ENCODE measurements at regions not wholly inside any gene's neighbourhood (a gene's known extent, or its start where the extent isn't known, plus 50 kb on each side); places are given as distances from the start of the nearest gene placed in this dataset.

- TF ChIP-seq HES4 (CRISPR knock-in tag; IDR thresholded peaks at IDR 0.05; ENCODE audit: borderline replicate concordance) = no peak
Observed at GRCh38 chr6:44022671-44023352, 104.4 kb downstream of the MRPL14 start (continued).

- 41% methylated on average over 7 of the region's 7 CpGs for whole genome bisulfite sequencing (ENCODE audit: low lambda C conversion rate)
- no peak for ATAC-seq
- Histone ChIP-seq H3K4me1 (ENCODE audit: insufficient read depth, low read length) (no peaks in the 10 kb centered on the region), H3K4me3 (replicated peaks in 1 of 3; ENCODE audit: insufficient read depth in 1 of 3, low read depth in 2 of 3, low read length in 3 of 3) (no peak overlapping the region), H3K36me3 (replicated peaks in 1 of 2; ENCODE audit: control insufficient read depth in 1 of 2, insufficient read depth in 2 of 2, low read length in 2 of 2) (no peaks in the 10 kb centered on the region), H3K9me3 (ENCODE audit: low read length) (no peaks in the 10 kb centered on the region), H3K4me2 (ENCODE audit: low read depth, low read length) (no peak overlapping the region), H3K9ac (ENCODE audit: insufficient read depth, low read depth, low read length) (no peak overlapping the region), H4K20me1 (ENCODE audit: insufficient read depth, low read length) (no peaks in the 10 kb centered on the region), H2AFZ (ENCODE audit: low read length) (no peak overlapping the region), H3K79me2 (ENCODE audit: insufficient read depth, low read length) (no peaks in the 10 kb centered on the region), H3K27ac (ENCODE audit: extremely low read length, insufficient read depth, low read length) (no peak overlapping the region), H3K27me3 (ENCODE audit: control insufficient read depth in 1 of 2, insufficient read depth in 2 of 2, low read length in 2 of 2) (peaks cover 4 to 26% of the 10 kb centered on the region in 2 experiments; a peak in 4 of 5 replicates)
- no peak for FAIRE-seq
- ChIA-PET CTCF (ENCODE audit: low intra/inter-chr PET ratio, low total read pairs) (no interaction called here), POLR2A (no interaction called here)
- TF ChIP-seq ZNF773 (CRISPR knock-in tag; IDR thresholded peaks at IDR 0.05; ENCODE audit: borderline replicate concordance) (no peak), FOSL2 (CRISPR knock-in tag; IDR thresholded peaks at IDR 0.05) (peak; percentile 53)
- in situ Hi-C loops (cut with HindIII; ENCODE audit: extremely low pct_ligation_motif_present, low pct_unique_long_range_greater_than_20kb) (no loop called here), intact Hi-C loops (cut with micrococcal nuclease; ENCODE audit: unreplicated experiment) (no loop called here)
- no TSS peak for BruUV-seq (replicated peaks)
- no peak for DNase-seq (ENCODE audit: low spot score)
Observed at GRCh38 chr6:44022296-44022661, 105.0 kb downstream of the MRPL14 start.

DNA sequence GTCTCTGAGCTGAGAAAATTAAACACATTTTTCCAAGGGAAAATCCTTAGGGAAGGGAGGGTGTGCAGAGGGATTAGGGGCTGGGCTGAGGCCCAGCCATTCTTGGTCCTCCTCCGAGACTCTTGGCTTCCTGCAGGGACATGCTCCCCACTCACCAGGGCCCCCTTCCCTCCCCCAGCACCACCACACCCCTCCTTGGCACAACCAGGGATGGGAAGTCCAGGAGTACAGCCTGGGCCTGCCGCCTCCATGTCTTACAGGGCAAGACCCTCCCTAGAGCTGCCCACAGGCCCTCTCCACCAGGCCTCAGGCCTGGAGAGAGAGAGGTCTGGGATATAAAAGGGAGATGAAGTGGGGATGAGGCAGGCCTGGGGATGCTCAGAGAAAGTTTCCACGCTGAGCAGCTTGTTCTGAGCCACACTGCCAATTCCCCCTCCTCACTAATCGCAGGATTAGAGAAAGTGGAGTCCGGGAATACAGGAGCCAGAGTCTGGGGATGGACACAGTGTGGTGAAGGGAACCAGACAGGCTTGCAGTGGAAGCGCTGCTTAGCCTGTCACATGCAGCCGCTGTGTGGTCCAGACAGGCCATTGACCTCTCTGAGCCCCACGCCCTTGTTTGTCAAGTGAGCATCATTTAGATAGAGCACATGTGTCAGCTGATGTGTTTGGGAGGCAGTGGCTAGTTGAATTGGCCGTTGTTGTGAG is 105.5 kb downstream of the MRPL14 start:
- POLR2A ChIA-PET = interaction anchor here (1.6 kb wide), 1 partner anchor 31 kb away, joined by 3 read pairs; no protein-coding TSS in a partner anchor
- no peak overlapping the region for H3K27ac ChIP-seq (ENCODE audit: extremely low read length, insufficient read depth, low read length)
- WGBS (ENCODE audit: low lambda C conversion rate) = 33% methylated on average over 9 of the region's 9 CpGs

More for the DNA sequence above, 105.5 kb downstream of the MRPL14 start:
- FAIRE-seq = no peak
- Histone ChIP-seq H4K20me1 (ENCODE audit: insufficient read depth, low read length) (no peaks in the 10 kb centered on the region), H3K4me1 (ENCODE audit: insufficient read depth, low read length) (no peaks in the 10 kb centered on the region), H3K36me3 (replicated peaks in 1 of 2; ENCODE audit: control insufficient read depth in 1 of 2, insufficient read depth in 2 of 2, low read length in 2 of 2) (no peaks in the 10 kb centered on the region), H3K9ac (ENCODE audit: insufficient read depth, low read depth, low read length) (no peak overlapping the region), H2AFZ (ENCODE audit: low read length) (no peak overlapping the region), H3K9me3 (ENCODE audit: low read length) (no peaks in the 10 kb centered on the region), H3K4me2 (ENCODE audit: low read depth, low read length) (no peak overlapping the region), H3K27me3 (ENCODE audit: control insufficient read depth in 1 of 2, insufficient read depth in 2 of 2, low read length in 2 of 2) (peaks cover 4 to 23% of the 10 kb centered on the region in 2 experiments; a peak in 4 of 5 replicates), H3K4me3 (replicated peaks in 1 of 3; ENCODE audit: insufficient read depth in 1 of 3, low read depth in 2 of 3, low read length in 3 of 3) (no peak overlapping the region), H3K79me2 (ENCODE audit: insufficient read depth, low read length) (no peaks in the 10 kb centered on the region)
- BruUV-seq (replicated peaks) = no TSS peak
- TF ChIP-seq ZNF768 (CRISPR knock-in tag; IDR thresholded peaks at IDR 0.05) (peak; percentile 94), HNF1B (CRISPR knock-in tag; IDR thresholded peaks at IDR 0.05) (no peak)
- intact Hi-C loops (cut with micrococcal nuclease; ENCODE audit: unreplicated experiment) = no loop called here
- DNase-seq (ENCODE audit: low spot score) = no peak
- CTCF ChIA-PET (ENCODE audit: low intra/inter-chr PET ratio, low total read pairs) = no interaction called here
- no peak for ATAC-seq
- in situ Hi-C loops (cut with HindIII; ENCODE audit: extremely low pct_ligation_motif_present, low pct_unique_long_range_greater_than_20kb) = no loop called here
